IPS-15b (cell line): ENCODE measurements at regions not wholly inside any gene's neighbourhood (a gene's known extent, or its start where the extent isn't known, plus 50 kb on each side); places are given as distances from the start of the nearest gene placed in this dataset.
"Not testable (repeated sequence)": the region's sequence is repeated elsewhere in the genome, so short reads cannot be mapped to it uniquely, and the experiment has no call there.

ENCODE experiments used
- H3K27me3 ChIP-seq: one replicate; pipeline ENCODE4 v1.6.1; 2013; ENCODE audit warnings: low read length; ENCODE audit not compliant: control insufficient read depth, insufficient read depth
- H3K36me3 ChIP-seq: one replicate; pipeline ENCODE4 v1.6.1; 2013; ENCODE audit warnings: low read length; ENCODE audit not compliant: control insufficient read depth, insufficient read depth
- H3K4me1 ChIP-seq: one replicate; pipeline ENCODE4 v1.6.1; 2013; ENCODE audit warnings: mild to moderate bottlenecking, low read length; ENCODE audit not compliant: control insufficient read depth, insufficient read depth
- H3K4me3 ChIP-seq: one replicate; pipeline ENCODE4 v1.5.1; 2013; ENCODE audit warnings: low read depth, low read length
- H3K9ac ChIP-seq: one replicate; pipeline ENCODE4 v1.6.1; 2013; ENCODE audit warnings: low read depth, mild to moderate bottlenecking, low read length
- H3K9me3 ChIP-seq: one replicate; pipeline ENCODE4 v1.6.1; 2013; ENCODE audit warnings: mild to moderate bottlenecking, low read length; ENCODE audit not compliant: control insufficient read depth, insufficient read depth

DNA sequence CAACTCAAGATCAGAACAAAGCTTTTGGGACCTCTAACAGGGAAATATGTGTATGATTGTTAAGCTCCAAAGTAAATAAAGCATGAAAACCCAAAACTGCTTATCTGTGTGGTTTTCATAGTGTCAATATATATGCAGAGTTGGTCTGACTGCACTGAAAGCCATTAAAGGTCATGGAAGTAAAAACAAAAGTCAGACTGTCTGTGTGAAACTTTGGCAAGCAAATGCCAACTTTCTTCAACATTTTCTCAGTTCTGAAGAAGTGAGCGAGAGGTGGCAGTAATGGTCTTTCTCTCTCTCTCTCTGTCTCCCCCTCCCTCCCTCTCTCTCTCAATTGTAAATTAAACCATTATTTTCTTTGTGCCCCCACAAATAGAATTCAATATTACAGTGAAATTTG, 100.1 kb upstream of the S1PR1 start:
- Histone ChIP-seq H3K4me3 (no peak overlapping the region), H3K36me3 (no peaks in the 10 kb centered on the region), H3K9me3 (no peaks in the 10 kb centered on the region), H3K4me1 (peaks cover 3% of the 10 kb centered on the region), H3K27me3 (no peaks in the 10 kb centered on the region), H3K9ac (no peak overlapping the region)

DNA sequence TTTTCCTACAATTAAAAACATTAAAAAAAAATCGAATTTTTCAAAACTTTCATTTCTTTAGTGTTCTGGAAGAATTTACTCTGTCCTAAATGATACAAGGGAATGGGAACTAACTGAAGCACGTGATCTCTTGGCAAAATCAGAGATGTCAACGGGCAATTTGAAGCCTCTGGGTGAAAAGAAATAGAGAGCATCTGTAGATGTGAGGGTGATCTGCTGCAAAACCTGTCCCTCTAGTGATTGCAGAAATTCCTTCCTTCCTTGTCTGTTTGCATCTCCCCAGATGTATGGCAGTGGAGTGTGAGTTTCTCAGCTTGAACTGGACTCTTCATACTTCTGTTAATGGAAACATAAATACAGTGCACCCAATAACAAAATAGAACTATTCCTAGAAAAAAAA, 100.5 kb upstream of the S1PR1 start:
- Histone ChIP-seq H3K9me3 (no peaks in the 10 kb centered on the region), H3K27me3 (no peaks in the 10 kb centered on the region), H3K4me3 (no peak overlapping the region), H3K36me3 (no peaks in the 10 kb centered on the region), H3K9ac (no peak overlapping the region), H3K4me1 (peaks cover 3% of the 10 kb centered on the region)

DNA sequence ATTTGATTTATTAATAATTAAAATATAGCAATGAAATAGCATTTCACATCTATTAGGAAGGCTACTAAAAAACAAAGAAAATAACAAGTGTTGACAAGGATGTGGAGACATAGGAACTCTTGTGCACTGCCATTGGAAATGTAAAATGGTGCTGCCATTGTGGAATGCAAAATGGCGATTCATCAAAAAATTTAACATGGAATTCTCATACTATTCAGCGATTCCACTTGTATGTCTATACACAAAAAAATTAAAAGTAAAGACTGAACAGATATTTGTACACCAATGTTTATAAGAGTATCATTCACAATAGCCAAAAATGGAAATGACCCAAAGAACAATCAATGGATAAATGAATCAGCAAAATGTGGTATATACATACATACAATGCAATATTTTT, 101.3 kb upstream of the S1PR1 start:
- Histone ChIP-seq H3K27me3 (no peaks in the 10 kb centered on the region), H3K9ac (no peak overlapping the region), H3K36me3 (no peaks in the 10 kb centered on the region), H3K4me3 (no peak overlapping the region), H3K9me3 (no peaks in the 10 kb centered on the region), H3K4me1 (peaks cover 3% of the 10 kb centered on the region)

DNA sequence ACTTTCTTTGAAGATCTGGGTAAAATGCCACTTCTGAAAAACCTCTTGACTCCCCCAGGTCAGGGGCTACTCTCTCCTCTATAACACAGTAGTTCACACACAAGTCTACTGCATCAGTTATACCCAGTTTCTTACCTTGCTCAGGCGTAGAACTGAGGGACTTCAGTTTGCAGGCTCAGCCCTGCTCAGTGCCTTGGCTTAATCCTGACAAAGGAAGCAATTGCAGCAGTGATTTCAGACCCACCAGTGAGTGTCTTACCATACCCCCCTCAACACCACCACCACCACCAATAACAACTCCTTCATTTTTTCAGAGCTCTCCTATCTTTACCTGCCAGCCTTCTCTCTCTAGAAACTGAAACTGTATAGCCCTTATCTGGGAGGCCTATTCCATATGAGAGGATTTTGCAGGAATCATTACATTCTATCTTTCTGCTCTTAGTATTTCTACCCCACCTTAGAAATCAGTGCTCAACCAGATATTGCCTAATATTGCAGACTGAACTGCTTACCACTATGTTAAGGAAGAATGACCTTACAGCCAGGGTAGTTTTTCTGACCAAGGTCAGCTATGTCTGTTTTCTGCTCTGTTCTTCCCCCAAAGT, 105.5 kb upstream of the S1PR1 start:
- H3K36me3 ChIP-seq: no peaks in the 10 kb centered on the region
- H3K9ac ChIP-seq: no peak overlapping the region

DNA sequence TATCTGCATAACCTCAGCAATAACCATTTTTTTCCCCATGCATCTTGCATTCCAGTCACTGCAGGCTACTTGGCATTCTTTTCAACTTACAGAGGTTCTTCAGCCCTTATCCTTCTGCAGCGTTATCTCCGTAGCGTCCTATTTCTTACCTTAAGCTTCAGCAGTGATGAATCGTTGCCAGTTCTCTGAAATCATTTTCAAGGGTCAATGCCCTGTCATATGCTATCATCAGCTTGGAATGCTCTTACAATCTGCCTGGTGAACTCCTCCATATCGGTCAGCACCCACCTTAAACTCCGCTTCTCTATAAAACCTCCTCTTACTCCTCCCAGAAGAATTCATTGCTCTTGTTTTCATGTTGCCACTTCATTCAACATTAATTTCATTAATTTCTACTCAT, 105.1 kb upstream of the DPH5 start:
- Histone ChIP-seq H3K4me1 (peaks cover 4% of the 10 kb centered on the region), H3K27me3 (no peaks in the 10 kb centered on the region), H3K9ac (no peak overlapping the region), H3K36me3 (no peaks in the 10 kb centered on the region), H3K4me3 (no peak overlapping the region), H3K9me3 (no peaks in the 10 kb centered on the region)

More for the DNA sequence above, 105.5 kb upstream of the S1PR1 start:
- H3K4me1 ChIP-seq: peaks cover 4% of the 10 kb centered on the region
- no peaks in the 10 kb centered on the region for H3K9me3 ChIP-seq
- H3K4me3 ChIP-seq: no peak overlapping the region
- no peaks in the 10 kb centered on the region for H3K27me3 ChIP-seq

DNA sequence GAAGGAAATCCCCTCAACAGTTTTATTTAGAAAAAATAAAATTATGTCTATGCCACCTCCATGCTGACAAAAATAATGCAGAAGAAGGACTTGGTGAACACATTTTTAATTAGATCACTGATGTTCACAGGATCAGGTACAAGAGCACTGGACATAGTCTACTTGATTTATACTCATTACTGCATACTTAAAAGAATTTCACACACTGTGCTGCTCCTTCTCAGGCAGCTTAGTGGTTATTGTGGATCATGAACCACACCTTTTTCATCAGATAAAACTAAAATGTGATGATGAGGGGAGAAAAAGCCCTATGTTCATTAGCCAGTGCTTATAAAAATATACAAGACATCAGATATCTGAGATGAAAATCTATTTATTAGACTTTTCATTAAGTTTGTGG, 103.3 kb upstream of the DPH5 start:
- no peak overlapping the region for H3K9ac ChIP-seq
- H3K27me3 ChIP-seq: no peaks in the 10 kb centered on the region
- no peaks in the 10 kb centered on the region for H3K9me3 ChIP-seq
- no peaks in the 10 kb centered on the region for H3K36me3 ChIP-seq
- peaks cover 4% of the 10 kb centered on the region for H3K4me1 ChIP-seq
- H3K4me3 ChIP-seq: no peak overlapping the region

DNA sequence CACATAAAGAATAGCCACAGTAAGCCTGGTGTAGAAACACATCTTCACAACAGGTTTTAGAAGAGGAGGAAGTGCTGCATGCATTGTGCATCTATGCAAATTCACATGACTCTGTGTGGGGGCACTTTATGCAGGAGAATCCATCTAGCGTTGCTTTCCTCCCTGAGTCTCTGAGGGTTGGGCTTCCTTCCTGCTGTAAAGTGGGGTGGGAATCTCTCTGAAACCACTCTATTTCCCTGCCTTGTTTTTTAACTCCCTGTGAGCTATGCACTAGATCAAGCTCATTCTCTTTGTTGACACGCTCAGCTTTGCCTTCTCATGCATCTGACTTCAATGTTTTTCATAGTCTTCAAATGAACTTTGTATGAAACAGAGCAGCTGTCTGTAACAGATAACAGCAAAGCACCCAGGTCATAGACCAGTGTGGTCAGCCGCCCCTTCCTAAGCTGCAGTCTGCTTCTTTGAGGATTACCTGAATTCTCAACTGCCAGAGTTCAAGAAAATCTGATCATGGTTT, 102.7 kb upstream of the DPH5 start:
- Histone ChIP-seq H3K9ac (no peak overlapping the region), H3K27me3 (no peaks in the 10 kb centered on the region), H3K36me3 (no peaks in the 10 kb centered on the region), H3K4me1 (peaks cover 4% of the 10 kb centered on the region), H3K9me3 (no peaks in the 10 kb centered on the region), H3K4me3 (no peak overlapping the region)

DNA sequence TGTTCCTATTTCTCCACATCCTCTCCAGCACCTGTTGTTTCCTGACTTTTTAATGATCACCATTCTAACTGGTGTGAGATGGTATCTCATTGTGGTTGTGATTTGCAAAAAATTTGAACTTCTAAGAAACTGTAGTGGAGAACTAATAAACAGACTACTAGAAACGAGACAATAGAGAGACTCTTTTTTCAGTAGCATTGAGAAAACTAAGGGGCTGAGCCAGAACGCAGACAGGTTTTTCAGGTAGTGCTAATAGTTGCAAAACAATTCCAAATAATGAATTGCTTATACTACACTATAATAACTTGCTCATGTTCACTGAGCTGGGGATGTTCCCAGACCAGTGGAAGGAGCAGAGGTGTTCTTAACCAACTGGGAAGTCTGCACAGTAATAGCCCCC, 98.8 kb upstream of the DPH5 start:
- Histone ChIP-seq H3K4me1 (peaks cover 4% of the 10 kb centered on the region), H3K36me3 (no peaks in the 10 kb centered on the region), H3K27me3 (no peaks in the 10 kb centered on the region)

DNA sequence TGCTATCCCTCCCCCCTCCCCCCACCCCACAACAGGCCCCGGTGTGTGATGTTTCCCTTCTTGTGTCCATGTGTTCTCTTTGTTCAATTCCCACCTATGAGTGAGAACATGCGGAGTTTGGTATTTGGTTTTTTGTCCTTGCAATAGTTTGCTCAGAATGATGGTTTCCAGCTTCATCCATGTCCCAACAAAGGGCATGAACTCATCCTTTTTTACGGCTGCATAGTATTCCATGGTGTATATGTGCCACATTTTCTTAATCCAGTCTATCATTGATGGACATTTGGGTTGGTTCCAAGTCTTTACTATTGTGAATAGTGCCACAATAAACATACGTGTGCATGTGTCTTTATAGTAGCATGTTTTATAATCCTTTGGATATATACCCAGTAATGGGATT, 98.3 kb upstream of the DPH5 start:
- H3K36me3 ChIP-seq, H3K27me3 ChIP-seq, H3K9ac ChIP-seq, H3K9me3 ChIP-seq, H3K4me3 ChIP-seq, H3K4me1 ChIP-seq: not testable (repeated sequence)

More for the DNA sequence above, 98.8 kb upstream of the DPH5 start:
- Histone ChIP-seq H3K9ac (no peak overlapping the region), H3K9me3 (no peaks in the 10 kb centered on the region), H3K4me3 (no peak overlapping the region)

DNA sequence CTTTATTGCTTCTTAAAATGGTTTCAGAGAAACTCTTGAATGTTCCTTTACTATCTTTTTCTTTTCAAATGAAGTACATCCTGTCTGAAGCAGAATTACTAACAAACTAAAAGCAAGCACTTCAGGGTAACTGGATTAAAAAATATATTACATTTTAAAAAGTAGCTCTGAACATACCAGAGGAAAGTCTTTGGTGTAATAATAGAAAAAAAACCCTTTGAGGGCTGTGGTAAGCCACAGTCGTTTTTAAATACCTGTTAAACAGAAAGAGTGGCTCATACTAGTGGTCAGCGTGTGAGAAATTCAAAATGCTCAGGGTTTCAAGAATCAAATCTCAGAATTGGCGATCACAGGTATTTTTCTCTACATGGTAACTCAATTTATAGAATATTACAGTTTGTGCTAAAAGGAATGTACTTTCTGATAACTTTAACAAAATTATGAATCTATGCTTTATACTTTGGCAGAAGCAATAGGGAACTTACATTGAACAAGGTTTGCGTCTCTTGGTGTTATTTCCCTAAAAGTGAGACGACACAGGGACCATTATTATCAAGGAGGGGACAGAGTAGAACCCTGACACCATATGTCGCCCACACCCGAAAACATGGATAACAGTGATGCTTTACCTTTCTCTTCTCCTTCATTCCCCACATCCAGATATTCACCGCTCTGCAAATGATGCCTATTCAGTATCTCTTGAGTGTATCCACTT, 97.0 kb upstream of the DPH5 start:
- Histone ChIP-seq H3K4me3 (no peak overlapping the region), H3K9me3 (no peaks in the 10 kb centered on the region), H3K9ac (no peak overlapping the region), H3K27me3 (no peaks in the 10 kb centered on the region), H3K4me1 (no peaks in the 10 kb centered on the region), H3K36me3 (no peaks in the 10 kb centered on the region)

DNA sequence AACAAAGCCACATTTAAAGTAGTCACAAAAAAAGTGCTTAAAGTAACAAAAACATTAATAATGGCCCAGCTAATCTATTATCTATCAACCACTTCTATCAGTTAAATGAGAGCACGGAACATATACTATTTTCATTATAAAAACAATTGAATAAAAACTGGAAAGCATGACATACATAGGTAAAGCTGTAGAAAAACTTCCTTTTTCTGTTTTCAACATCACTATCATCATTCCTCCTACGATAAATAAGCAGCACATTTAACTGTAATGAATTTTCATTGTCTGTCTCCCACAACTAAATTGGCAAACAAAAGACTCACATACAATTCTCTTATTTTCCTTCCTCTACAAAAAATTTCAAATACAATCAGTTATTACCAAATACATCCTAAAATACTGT, 96.4 kb upstream of the DPH5 start:
- Histone ChIP-seq H3K4me3 (no peak overlapping the region), H3K36me3 (no peaks in the 10 kb centered on the region), H3K4me1 (no peaks in the 10 kb centered on the region), H3K9ac (no peak overlapping the region), H3K9me3 (no peaks in the 10 kb centered on the region), H3K27me3 (no peaks in the 10 kb centered on the region)

DNA sequence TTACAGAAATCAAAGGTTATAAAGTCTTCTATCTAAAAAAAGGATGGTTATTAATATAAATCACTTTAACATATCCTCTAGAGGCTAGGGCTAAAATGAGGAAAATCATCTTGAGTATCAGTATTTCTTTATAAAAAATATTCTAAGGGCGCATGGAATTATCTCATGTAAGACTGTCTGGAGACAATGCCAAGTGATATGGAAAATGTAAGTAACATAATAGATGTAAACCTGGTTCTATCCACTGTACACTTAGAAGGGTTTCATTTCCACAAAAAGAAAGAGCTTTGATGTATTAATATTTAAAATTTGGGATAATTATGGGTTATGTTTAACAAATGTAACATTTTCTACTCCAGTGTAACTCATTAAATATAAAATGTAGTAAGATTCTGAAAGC, 95.9 kb upstream of the DPH5 start:
- H3K4me1 ChIP-seq: no peaks in the 10 kb centered on the region
- H3K9ac ChIP-seq: no peak overlapping the region
- no peaks in the 10 kb centered on the region for H3K9me3 ChIP-seq
- no peaks in the 10 kb centered on the region for H3K36me3 ChIP-seq
- H3K4me3 ChIP-seq: no peak overlapping the region
- no peaks in the 10 kb centered on the region for H3K27me3 ChIP-seq
